GM12878 (cell line): ENCODE measurements at regions not wholly inside any gene's neighbourhood (a gene's known extent, or its start where the extent isn't known, plus 50 kb on each side); places are given as distances from the start of the nearest gene placed in this dataset.

Experiments
- ATAC-seq: fragments of 200-7000 bp; cut with Tn5 transposase; 3 replicates; pipeline ENCODE4 v1.9.1; 2020; ENCODE audit warnings: mild to moderate bottlenecking, moderate library complexity
- BruUV-seq: library from RNA; stranded (reverse); fragments of 400-500 nt; replicated peaks from 2 replicates; lab custom pipeline; 2021; lab: Mats Ljungman, UMichigan
- CTCF ChIA-PET: fragments of 300-600 bp; sonication (Branson Sonifier 250); formaldehyde crosslinking; extraction: SDS; loops from one replicate; lab custom pipeline; 2021; ENCODE audit warnings: inconsistent platforms; lab: Yijun Ruan, JAX
- POLR2A ChIA-PET: fragments of 350-600 bp; formaldehyde crosslinking; extraction: SDS; loops from one replicate; lab custom pipeline; 2021; ENCODE audit warnings: inconsistent platforms; lab: Charles Lee
- RAD21 ChIA-PET: fragments of 300-600 bp; sonication (Branson Sonifier 250); formaldehyde crosslinking; loops from one replicate; lab custom pipeline; 2023; ENCODE audit warnings: antibody characterized with exemption; ENCODE audit not compliant: unreplicated experiment; lab: Charles Lee
- SMC1A ChIA-PET: fragments of 300-600 bp; sonication (Branson Sonifier 250); formaldehyde crosslinking; loops from one replicate; lab custom pipeline; 2023; ENCODE audit not compliant: unreplicated experiment, uncharacterized antibody; lab: Charles Lee
- DNase-seq: peaks from one replicate; pipeline ENCODE4 v3.0.0-alpha.2; 2011; ENCODE audit warnings: low read depth, low spot score
- FAIRE-seq: peaks from 3 replicates; lab custom pipeline; 2011; peaks lifted over from hg19 to GRCh38; lab: Jason Lieb, UNC
- H2AFZ ChIP-seq: 2 replicates; pipeline ENCODE4 v1.6.0; 2011; ENCODE audit warnings: low read depth, low read length, control low read depth; ENCODE audit not compliant: control insufficient read depth
- H3K27ac ChIP-seq: 2 replicates; pipeline ENCODE4 v1.5.1; 2011; ENCODE audit warnings: control low read depth; ENCODE audit not compliant: control insufficient read depth, insufficient read depth
- H3K27me3 ChIP-seq, 2 experiments: replicated peaks in 1 of 2; 2 replicates each; pipeline versions ENCODE4 v1.6.0 to v1.6.1; 2011; ENCODE audit warnings: low read length in 1 of 2; ENCODE audit not compliant: control insufficient read depth in 2 of 2, insufficient read depth in 2 of 2
- H3K36me3 ChIP-seq, 2 experiments: 2 replicates each; pipeline ENCODE4 v1.5.1; 2011; ENCODE audit warnings: low read length in 1 of 2; ENCODE audit not compliant: control insufficient read depth in 2 of 2, insufficient read depth in 2 of 2
- H3K4me1 ChIP-seq: 2 replicates; pipeline ENCODE4 v1.6.1; 2011; ENCODE audit warnings: mild to moderate bottlenecking, low read length, moderate library complexity, mixed read lengths; ENCODE audit not compliant: control insufficient read depth, insufficient read depth
- H3K4me2 ChIP-seq: 2 replicates; pipeline ENCODE4 v1.6.0; 2011; ENCODE audit warnings: control low read depth; ENCODE audit not compliant: control insufficient read depth, insufficient read depth
- H3K4me3 ChIP-seq: fragments of 200-600 bp; sonication (generic); 2 replicates; pipeline ENCODE4 v1.5.1; 2016
- H3K79me2 ChIP-seq: 2 replicates; pipeline ENCODE4 v1.6.0; 2011; ENCODE audit warnings: low read length; ENCODE audit not compliant: control insufficient read depth, insufficient read depth
- H3K9ac ChIP-seq: 2 replicates; pipeline ENCODE4 v1.8.0; 2011; ENCODE audit warnings: low read length, control low read depth, mixed read lengths; ENCODE audit not compliant: control insufficient read depth, insufficient read depth
- H3K9me3 ChIP-seq: replicated peaks from 3 replicates; pipeline ENCODE4 v1.5.1; 2011; ENCODE audit warnings: mild to moderate bottlenecking, low read length; ENCODE audit not compliant: control insufficient read depth, insufficient read depth
- H4K20me1 ChIP-seq: 2 replicates; pipeline ENCODE4 v1.6.0; 2011; ENCODE audit not compliant: control insufficient read depth, insufficient read depth
- ATF2 ChIP-seq: IDR thresholded peaks from 2 replicates; pipeline ENCODE4 v1.6.1; 2012; ENCODE audit warnings: low read length, inconsistent platforms
- EGR1 ChIP-seq, 2 experiments: IDR thresholded peaks; 1 replicate in 1 of 2; 2 replicates in 1 of 2; pipeline ENCODE4 v1.6.1; 2011 to 2012; ENCODE audit warnings: low read depth in 2 of 2, low read length in 2 of 2, borderline replicate concordance in 1 of 2, mild to moderate bottlenecking in 1 of 2, moderate library complexity in 1 of 2
- IKZF1 ChIP-seq: fragments of 450-650 bp; conservative IDR thresholded peaks from 2 replicates; pipeline ENCODE4 v1.6.1; 2017; ENCODE audit warnings: antibody characterized with exemption, mild to moderate bottlenecking
- IRF4 ChIP-seq: IDR thresholded peaks from 2 replicates; pipeline ENCODE4 v1.6.1; 2011; ENCODE audit warnings: low read depth, low read length
- KAT2A ChIP-seq: conservative IDR thresholded peaks from 2 replicates; pipeline ENCODE4 v1.6.1; 2011; ENCODE audit warnings: low read depth, low read length; ENCODE audit not compliant: control insufficient read depth
- MTA3 ChIP-seq: IDR thresholded peaks from 2 replicates; pipeline ENCODE4 v1.6.1; 2012; ENCODE audit warnings: low read length, inconsistent platforms, borderline replicate concordance
- NKRF ChIP-seq: fragments of 450-650 bp; conservative IDR thresholded peaks from 2 replicates; pipeline ENCODE4 v1.6.1; 2017; ENCODE audit warnings: mild to moderate bottlenecking, moderate library complexity
- RB1 ChIP-seq: fragments of 450-650 bp; formaldehyde crosslinking; IDR thresholded peaks from 2 replicates; pipeline ENCODE4 v1.6.1; 2017; ENCODE audit warnings: mild to moderate bottlenecking, borderline replicate concordance
- SIX5 ChIP-seq: IDR thresholded peaks from 2 replicates; pipeline ENCODE4 v1.6.1; 2011; ENCODE audit warnings: mild to moderate bottlenecking, low read depth, low read length, moderate library complexity; ENCODE audit not compliant: severe bottlenecking
- SUZ12 ChIP-seq: fragments of 200-600 bp; sonication (generic); IDR thresholded peaks from one replicate; pipeline ENCODE4 v1.6.1; 2018; ENCODE audit warnings: antibody characterized with exemption, mild to moderate bottlenecking; ENCODE audit not compliant: unreplicated experiment
- USF2 ChIP-seq: IDR thresholded peaks from 2 replicates; pipeline ENCODE4 v1.6.1; 2011; ENCODE audit warnings: low read depth, low read length, improper control_type of control experiment, borderline replicate concordance
- WGBS: methylation state at CpG from one replicate; pipeline ENCODE4 v1.1.6; 2016; ENCODE audit warnings: low lambda C conversion rate; ENCODE audit not compliant: insufficient replicate concordance, insufficient coverage; ENCODE audit errors: missing lambda C conversion rate; 5-methylcytosine and 5-hydroxymethylcytosine counted together
- in situ Hi-C: fragments of 300-500 bp; cut with MboI; formaldehyde crosslinking; loops from 9 replicates; pipeline ENCODE4 v1.14.3; 2018; ENCODE audit warnings: mixed read lengths
- intact Hi-C: fragments of 100-400 bp; cut with micrococcal nuclease; formaldehyde crosslinking; loops from one replicate; pipeline ENCODE4 v1.14.2; 2022; ENCODE audit not compliant: unreplicated experiment
- TF ChIP-seq, protein P1 (sequence below): IDR thresholded peaks from 2 replicates; pipeline ENCODE4 v1.6.1; 2011; ENCODE audit warnings: mild to moderate bottlenecking, low read depth, low read length, moderate library complexity; ENCODE audit not compliant: insufficient replicate concordance
- TF ChIP-seq, protein P2 (sequence below): IDR thresholded peaks from 2 replicates; pipeline ENCODE4 v1.6.1; 2012; ENCODE audit warnings: low read depth, low read length, improper control_type of control experiment

DNA sequence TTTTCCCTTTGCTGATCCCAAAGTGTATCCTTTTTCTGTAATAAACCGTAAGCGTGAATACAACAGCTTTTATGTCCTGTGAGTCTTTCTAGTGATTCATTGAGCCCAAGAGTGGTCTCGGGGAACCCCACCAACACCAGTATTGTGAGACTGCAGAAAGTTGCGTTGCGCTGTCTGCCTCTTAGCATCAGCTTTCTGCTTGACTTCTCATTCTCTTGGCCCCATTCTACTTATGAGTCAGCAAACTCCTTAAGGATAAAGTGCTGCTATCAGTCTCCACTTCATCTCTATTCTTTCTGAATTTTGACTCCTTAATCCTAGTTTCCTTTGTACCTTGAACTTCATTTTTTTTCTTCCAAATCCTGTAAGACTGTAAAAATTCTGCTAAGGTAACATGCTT lies 184.3 kb upstream of the MBL2 start:
- H2AFZ ChIP-seq, result no peak overlapping the region
- SMC1A ChIA-PET, result interaction anchor here (1.1 to 2.8 kb wide), 9 partner anchors 10 to 1176 kb away, joined by 3 to 9 read pairs (median 4); no protein-coding TSS in a partner anchor

More for the DNA sequence above, 184.3 kb upstream of the MBL2 start:
- FAIRE-seq (no peak), ATAC-seq (peak; percentile 34), DNase-seq (no peak)
- ChIA-PET POLR2A (interaction anchor here (1.2 kb wide), 1 partner anchor 9 kb away, joined by 3 read pairs; no protein-coding TSS in a partner anchor), CTCF (interaction anchor here (0.9 to 2.4 kb wide), 6 partner anchors 8 to 173 kb away, joined by 3 to 8 read pairs (median 4); no protein-coding TSS in a partner anchor), RAD21 (interaction anchor here (0.9 to 4.2 kb wide), 3 partner anchors 9 to 56 kb away, joined by 3 to 21 read pairs (median 5); no protein-coding TSS in a partner anchor)
- no peaks in the 10 kb centered on the region for H3K4me1 ChIP-seq
- 40% methylated on average over 5 of the region's 5 CpGs for WGBS
- TF ChIP-seq MTA3 (no peak), IRF4 (peak; percentile 42; the same call in 1 of the 2 replicates), NKRF (0 out of 2 replicates have a peak, but pooled peaks have one; percentile 30), KAT2A (no peak), USF2 (no peak), EGR1 (IDR thresholded peaks at IDR 0.05; ENCODE audit: borderline replicate concordance in 1 of 2, low read depth in 2 of 2, low read length in 2 of 2) (no peak), IKZF1 (0 out of 2 replicates have a peak, but pooled peaks have one; percentile 37), RB1 (no peak), SIX5 (no peak), ATF2 (no peak), SUZ12 (no peak)
- TF ChIP-seq, protein P1, sequence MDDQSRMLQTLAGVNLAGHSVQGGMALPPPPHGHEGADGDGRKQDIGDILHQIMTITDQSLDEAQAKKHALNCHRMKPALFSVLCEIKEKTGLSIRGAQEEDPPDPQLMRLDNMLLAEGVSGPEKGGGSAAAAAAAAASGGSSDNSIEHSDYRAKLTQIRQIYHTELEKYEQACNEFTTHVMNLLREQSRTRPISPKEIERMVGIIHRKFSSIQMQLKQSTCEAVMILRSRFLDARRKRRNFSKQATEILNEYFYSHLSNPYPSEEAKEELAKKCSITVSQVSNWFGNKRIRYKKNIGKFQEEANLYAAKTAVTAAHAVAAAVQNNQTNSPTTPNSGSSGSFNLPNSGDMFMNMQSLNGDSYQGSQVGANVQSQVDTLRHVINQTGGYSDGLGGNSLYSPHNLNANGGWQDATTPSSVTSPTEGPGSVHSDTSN, result no peak
- TF ChIP-seq, protein P2, sequence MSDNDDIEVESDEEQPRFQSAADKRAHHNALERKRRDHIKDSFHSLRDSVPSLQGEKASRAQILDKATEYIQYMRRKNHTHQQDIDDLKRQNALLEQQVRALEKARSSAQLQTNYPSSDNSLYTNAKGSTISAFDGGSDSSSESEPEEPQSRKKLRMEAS, result no peak
- no peak overlapping the region for H3K27ac ChIP-seq
- no TSS peak for BruUV-seq
- no peaks in the 10 kb centered on the region for H3K9me3 ChIP-seq
- H4K20me1 ChIP-seq, result no peaks in the 10 kb centered on the region
- H3K79me2 ChIP-seq, result no peaks in the 10 kb centered on the region
- H3K4me3 ChIP-seq, result no peak overlapping the region
- in situ Hi-C loops (no loop called here), intact Hi-C loops (loop anchor here (10.0 kb wide), 1 partner anchor 478 kb away; no protein-coding TSS in a partner anchor)
- H3K27me3 ChIP-seq, result no peaks in the 10 kb centered on the region
- no peak overlapping the region for H3K9ac ChIP-seq
- no peaks in the 10 kb centered on the region for H3K36me3 ChIP-seq
- no peak overlapping the region for H3K4me2 ChIP-seq
